GM19438 (cell line): ENCODE measurements at regions not wholly inside any gene's neighbourhood (a gene's known extent, or its start where the extent isn't known, plus 50 kb on each side); places are given as distances from the start of the nearest gene placed in this dataset.

Experiments used
- ATAC-seq: cut with Tn5 transposase; IDR thresholded peaks from one replicate; pipeline ENCODE4 v1.9.1; 2021; ENCODE audit warnings: low read depth; ENCODE audit not compliant: unreplicated experiment

DNA sequence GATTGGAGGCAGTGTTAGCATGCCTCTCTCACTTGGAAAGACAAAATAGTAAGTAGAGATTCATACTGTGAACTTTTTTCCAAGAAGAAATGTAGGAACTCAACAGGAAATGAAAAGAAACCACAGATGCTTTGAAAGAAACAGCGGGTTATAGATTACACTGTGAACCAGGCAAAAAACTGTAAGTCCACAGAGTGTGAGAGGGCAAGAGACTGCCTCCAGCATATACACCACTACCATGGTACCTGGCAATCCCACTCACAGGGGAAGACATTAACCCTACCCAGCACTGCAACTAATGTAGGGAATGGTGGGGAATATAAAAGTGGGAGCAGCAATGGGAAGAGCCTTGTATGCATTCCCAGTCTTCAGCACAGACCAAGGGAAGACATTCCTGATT is 150.6 kb upstream of the GALNT5 start:
- ATAC-seq: no peak

DNA sequence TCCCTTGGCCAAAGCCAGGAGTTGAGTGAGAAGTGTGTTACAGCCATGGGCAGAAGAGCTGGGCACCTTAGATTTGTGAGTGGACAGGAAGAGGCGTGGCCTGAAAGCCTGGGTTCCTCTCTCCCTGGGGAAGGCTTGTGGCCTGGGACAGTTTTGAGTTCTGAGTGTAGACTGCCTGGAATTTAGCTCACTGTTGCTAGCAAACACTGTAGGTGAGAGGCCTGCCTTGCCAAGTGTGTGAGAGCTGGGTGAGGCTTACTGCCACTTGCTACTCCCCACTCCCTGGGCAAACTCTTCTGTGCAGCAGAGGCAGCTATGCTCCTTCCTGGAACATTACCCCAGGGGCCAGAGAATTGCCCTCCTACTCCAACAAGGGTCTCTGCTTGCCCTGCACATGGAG is 150.0 kb upstream of the GALNT5 start:
- ATAC-seq: peak; percentile 61

GRCh38 chr2:157107877-157108276 is 149.6 kb upstream of the GALNT5 start:
- peak; percentile 47 for ATAC-seq

- no peak for ATAC-seq
Measured at GRCh38 chr2:157122776-157123175, 134.7 kb upstream of the GALNT5 start.

DNA sequence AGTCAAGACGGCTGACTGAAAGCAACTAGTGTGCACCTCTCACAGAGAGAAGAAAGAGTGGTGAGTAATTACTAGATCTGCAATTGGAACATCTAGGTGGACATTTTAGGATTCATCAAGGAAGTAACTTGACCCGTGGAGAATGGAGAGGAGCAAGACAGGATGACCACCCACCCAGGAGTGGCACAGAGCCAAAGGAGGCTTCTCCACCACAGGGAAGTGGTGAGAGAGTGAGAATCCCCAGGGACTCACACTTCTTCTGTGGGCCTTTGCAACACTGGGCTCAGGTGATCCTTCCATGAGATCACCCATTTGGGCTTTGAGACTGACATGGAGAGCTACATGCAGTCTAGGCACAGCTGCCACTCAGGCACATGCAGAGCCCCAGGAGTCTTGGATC is 132.8 kb upstream of the GALNT5 start:
- no peak for ATAC-seq

DNA sequence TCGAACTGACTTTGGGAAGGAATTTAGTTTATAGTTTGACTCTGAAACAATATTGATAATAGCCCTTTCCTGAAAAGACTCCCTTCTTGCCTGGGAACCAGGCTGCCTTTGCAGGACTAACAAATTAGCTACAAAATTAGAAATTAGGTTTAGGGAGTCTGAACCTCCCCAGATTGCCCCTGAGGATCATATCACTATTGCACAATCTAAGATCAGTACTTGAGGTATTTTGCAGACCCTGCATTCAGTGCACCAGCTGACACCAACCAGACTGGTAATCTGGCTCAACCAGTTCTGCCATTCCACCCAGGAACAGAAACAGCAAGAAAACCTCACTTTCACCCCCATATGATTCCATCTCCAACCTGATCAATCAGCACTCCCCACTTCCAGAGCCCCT is 131.8 kb upstream of the GALNT5 start:
- ATAC-seq: no peak

DNA sequence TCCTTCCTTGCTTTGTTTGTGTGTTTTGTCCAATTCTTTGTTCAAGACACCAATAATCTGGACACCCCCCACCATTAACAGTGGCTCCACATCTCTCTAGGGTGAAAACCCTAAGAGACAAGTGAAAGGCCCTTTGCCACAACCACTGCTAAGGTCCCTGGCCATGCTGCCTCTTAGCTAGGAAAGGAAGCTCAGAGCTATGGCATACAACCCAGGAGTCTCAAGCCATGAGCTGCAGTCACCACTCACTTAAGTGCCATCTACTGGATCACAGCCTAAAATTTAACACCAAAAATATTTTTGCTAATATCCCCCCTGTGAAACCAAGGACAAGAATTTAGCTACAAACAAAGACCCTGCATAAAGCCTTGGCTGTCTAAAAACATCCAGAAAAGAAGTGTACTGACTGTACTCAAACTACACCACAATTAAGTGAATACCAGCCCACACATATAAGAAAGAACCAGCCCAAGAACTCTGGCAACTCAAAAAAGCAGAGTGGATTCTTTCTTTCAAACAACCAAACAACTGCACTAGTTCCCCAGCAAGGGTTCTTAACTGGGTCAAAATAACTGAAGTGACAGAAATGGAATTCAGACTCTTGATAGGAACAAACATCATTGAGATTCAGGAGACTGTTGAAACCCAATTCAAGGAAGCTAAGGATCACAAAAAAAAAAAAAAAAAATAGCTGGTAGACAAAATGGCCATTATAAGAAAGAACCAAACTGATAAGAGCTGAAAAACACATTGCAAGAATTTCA is 130.1 kb upstream of the GALNT5 start:
- ATAC-seq: no peak

DNA sequence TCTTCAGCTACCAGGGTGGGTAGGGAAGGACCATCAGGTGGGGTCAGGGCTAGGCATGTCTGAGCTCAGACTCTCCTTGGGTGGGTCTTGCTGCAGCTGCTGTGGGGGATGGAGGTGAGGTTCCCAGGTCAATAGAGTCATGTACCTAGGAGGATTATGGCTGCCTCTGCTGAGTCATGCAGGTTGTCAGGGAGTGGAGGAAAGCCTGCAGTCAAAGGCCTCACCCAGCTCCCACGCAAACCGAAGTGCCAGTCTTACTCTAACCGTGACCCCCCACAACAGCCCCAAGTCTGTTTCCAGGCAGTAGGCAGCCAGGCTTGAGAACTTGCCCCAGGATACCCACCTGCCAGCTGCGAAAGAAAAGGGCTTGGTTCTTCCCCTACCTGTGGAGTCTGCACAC is 113.6 kb upstream of the GALNT5 start:
- no peak for ATAC-seq

DNA sequence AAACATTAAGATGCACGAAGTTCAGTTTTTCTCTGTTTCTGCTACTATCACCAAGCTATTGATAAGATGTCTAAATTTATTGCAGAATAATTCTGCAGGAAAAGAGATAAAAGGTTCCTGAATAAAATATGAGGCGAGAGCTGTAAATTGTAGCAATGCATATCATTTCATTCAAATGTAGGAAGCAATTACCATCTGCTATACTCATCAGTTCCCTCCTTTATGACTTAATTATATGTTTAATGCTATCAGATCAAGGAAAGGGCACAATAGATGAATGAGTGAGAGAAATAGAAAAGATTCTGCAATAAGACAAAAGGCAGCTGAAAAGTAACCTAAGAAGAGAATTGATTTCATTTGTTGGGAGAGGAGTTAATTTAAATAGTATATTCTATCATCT is 108.2 kb upstream of the GALNT5 start:
- no peak for ATAC-seq

DNA sequence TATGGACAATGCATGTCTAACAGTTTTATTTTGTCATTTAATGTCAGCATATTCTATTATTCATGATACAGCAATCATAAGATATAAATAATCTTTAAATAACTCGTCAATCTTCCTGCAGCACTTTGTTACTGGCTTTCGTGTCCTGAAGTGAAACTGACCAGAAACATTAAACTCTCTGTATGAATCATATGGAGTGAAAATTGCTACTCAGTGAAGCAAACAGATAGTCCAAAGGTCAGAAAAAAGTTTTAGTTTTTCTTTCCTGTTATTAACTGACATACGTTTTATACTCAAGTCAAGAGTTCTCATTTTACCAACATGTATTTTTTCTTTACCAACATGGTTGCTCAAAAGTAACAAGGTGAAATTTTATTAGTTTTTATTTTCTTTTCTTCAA is 106.8 kb upstream of the GALNT5 start:
- peak; percentile 68 for ATAC-seq

- no peak for ATAC-seq
Measured at GRCh38 chr2:157152362-157152761, 105.1 kb upstream of the GALNT5 start.

DNA sequence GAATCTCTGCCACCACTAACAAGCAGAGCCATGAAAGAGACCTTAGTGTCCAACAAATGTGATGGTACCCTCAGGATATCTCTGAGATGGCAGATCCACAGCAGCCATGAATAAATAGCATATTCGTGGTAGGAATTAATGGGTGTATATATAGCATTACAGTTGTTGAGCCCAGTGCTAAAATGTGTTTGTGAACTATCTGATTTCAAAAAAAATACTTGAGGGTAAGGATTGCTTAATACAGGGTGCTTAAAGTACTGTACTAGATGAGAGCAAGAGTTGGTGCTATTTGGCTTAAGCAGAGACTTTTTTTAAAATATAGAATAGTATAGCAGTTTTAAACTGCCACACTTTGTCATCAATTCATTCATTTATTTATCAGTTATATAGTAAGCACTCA is 101.5 kb upstream of the GALNT5 start:
- ATAC-seq: no peak

GRCh38 chr2:157158111-157158510 is 99.4 kb upstream of the GALNT5 start:
- ATAC-seq: no peak

- ATAC-seq: no peak
Measured at GRCh38 chr2:157159221-157159934, 98.1 kb upstream of the GALNT5 start.

DNA sequence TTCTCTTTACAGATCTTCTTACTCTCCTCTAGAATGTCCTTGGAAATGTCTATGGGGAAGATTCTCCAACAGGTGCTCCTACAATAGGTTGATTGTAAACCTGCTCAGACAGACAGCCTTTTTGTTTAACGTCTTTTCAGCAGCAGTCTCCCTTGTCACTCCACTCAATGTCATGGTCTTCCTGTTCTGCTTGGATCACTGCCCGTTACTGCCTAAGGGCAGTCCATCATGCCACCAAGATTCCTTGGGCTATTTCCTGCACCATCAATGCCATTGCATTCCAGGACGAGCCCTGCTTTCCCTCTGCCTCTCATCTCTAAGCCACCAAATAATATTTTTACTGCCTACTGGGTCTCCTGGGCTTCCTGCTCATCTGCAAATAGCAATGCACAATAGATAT is 97.4 kb upstream of the GALNT5 start:
- ATAC-seq: no peak

DNA sequence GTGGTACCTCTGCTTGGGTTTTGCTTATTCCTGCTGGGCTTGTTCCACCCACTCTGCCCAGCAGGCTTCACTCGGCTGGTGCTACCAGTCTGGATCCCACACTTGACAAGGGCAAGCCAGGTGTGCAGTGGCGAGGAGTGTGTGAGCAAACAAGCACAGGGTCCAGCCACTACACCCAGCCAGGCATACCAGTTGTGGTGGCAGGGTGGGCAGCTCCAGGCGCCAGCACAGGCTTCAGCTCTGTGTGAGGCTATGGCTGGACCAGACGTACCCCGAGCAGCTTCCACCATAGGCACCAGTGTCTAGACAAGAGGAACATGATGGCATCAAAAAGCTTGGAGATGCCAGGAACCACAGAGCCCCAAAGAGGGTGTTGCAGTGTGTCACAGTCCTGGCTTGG is 93.1 kb upstream of the GALNT5 start:
- ATAC-seq: no peak

- ATAC-seq: no peak
Measured at GRCh38 chr2:157164891-157165290, 92.6 kb upstream of the GALNT5 start.

- no peak for ATAC-seq
Measured at GRCh38 chr2:157168501-157168900, 89.0 kb upstream of the GALNT5 start.

- no peak for ATAC-seq
Measured at GRCh38 chr2:157169889-157170288, 87.6 kb upstream of the GALNT5 start.

GRCh38 chr2:157170299-157170698 is 87.2 kb upstream of the GALNT5 start:
- no peak for ATAC-seq

GRCh38 chr2:157172239-157172638 is 85.3 kb upstream of the GALNT5 start:
- ATAC-seq: no peak

GRCh38 chr2:157172866-157173578 is 84.5 kb upstream of the GALNT5 start:
- ATAC-seq: no peak
